ENCODE measurements at regions not wholly inside any gene's neighbourhood (a gene's known extent, or its start where the extent isn't known, plus 50 kb on each side); places are given as distances from the start of the nearest gene placed in this dataset.
A peak's percentile ranks its signal among the peaks of the same experiment; 100 is the strongest.

GRCh38 chr13:89287381-89287780 is 1616.2 kb downstream of the SLITRK5 start:
- Mint-ChIP-seq H3K9me3 (peaks cover 5 to 12% (median 10%) of the 10 kb centered on the region in 3 donors), H3K27me3 (no peaks in the 10 kb centered on the region), H3K36me3 (peaks cover 2% of the 10 kb centered on the region), H3K4me3 (no peak overlapping the region), H3K27ac (no peak overlapping the region), H3K4me1 (peaks cover 0 to 2% (median 0%) of the 10 kb centered on the region in 3 donors)

GRCh38 chr13:89294115-89294867 is 1623.1 kb downstream of the SLITRK5 start:
- H3K27ac Mint-ChIP-seq, result no peak overlapping the region
- H3K36me3 Mint-ChIP-seq, result peaks cover 1% of the 10 kb centered on the region
- H3K9me3 Mint-ChIP-seq, result peaks cover 3 to 5% (median 4%) of the 10 kb centered on the region in 3 donors
- H3K4me3 Mint-ChIP-seq, result no peak overlapping the region
- H3K4me1 Mint-ChIP-seq, result peaks cover 0 to 2% (median 0%) of the 10 kb centered on the region in 3 donors
- H3K27me3 Mint-ChIP-seq, result no peaks in the 10 kb centered on the region

GRCh38 chr13:89307278-89307677 is 1636.1 kb downstream of the SLITRK5 start:
- no peaks in the 10 kb centered on the region for H3K27me3 Mint-ChIP-seq
- H3K9me3 Mint-ChIP-seq, result peaks cover 0 to 8% (median 6%) of the 10 kb centered on the region in 3 donors
- no peak overlapping the region for H3K4me3 Mint-ChIP-seq
- H3K27ac Mint-ChIP-seq, result no peak overlapping the region
- no peaks in the 10 kb centered on the region for H3K4me1 Mint-ChIP-seq
- H3K36me3 Mint-ChIP-seq, result no peaks in the 10 kb centered on the region

GRCh38 chr13:89310943-89311672 is 1639.9 kb downstream of the SLITRK5 start:
- Mint-ChIP-seq H3K4me1 (no peaks in the 10 kb centered on the region), H3K4me3 (no peak overlapping the region), H3K27ac (no peak overlapping the region), H3K9me3 (peaks cover 0 to 3% (median 2%) of the 10 kb centered on the region in 3 donors), H3K36me3 (no peaks in the 10 kb centered on the region), H3K27me3 (no peaks in the 10 kb centered on the region)

- Mint-ChIP-seq H3K27ac (no peak overlapping the region), H3K36me3 (peaks cover 2% of the 10 kb centered on the region), H3K27me3 (no peaks in the 10 kb centered on the region), H3K4me1 (no peaks in the 10 kb centered on the region), H3K9me3 (peaks cover 0 to 2% (median 0%) of the 10 kb centered on the region in 3 donors), H3K4me3 (no peak overlapping the region)
These were observed 1644.1 kb downstream of the SLITRK5 start for GRCh38 chr13:89315287-89315686.

- H3K9me3 Mint-ChIP-seq, result peaks cover 1 to 9% (median 5%) of the 10 kb centered on the region in 3 donors
- H3K27ac Mint-ChIP-seq, result no peak overlapping the region
These were observed 1651.3 kb downstream of the SLITRK5 start for GRCh38 chr13:89322466-89322865.

GRCh38 chr13:89324582-89324981 is 1653.4 kb downstream of the SLITRK5 start:
- peaks cover 1 to 13% (median 5%) of the 10 kb centered on the region in 3 donors for H3K9me3 Mint-ChIP-seq
- no peak overlapping the region for H3K27ac Mint-ChIP-seq
- H3K4me1 Mint-ChIP-seq, result peaks cover 0 to 3% (median 0%) of the 10 kb centered on the region in 3 donors
- H3K4me3 Mint-ChIP-seq, result no peak overlapping the region
- peaks cover 2% of the 10 kb centered on the region for H3K36me3 Mint-ChIP-seq
- H3K27me3 Mint-ChIP-seq, result no peaks in the 10 kb centered on the region

More at GRCh38 chr13:89322466-89322865, 1651.3 kb downstream of the SLITRK5 start:
- H3K36me3 Mint-ChIP-seq, result peaks cover 2% of the 10 kb centered on the region
- no peak overlapping the region for H3K4me3 Mint-ChIP-seq
- no peaks in the 10 kb centered on the region for H3K27me3 Mint-ChIP-seq
- peaks cover 0 to 3% (median 0%) of the 10 kb centered on the region in 3 donors for H3K4me1 Mint-ChIP-seq

GRCh38 chr13:89343165-89343564 is 1672.0 kb downstream of the SLITRK5 start:
- Mint-ChIP-seq H3K9me3 (peaks cover 0 to 3% (median 0%) of the 10 kb centered on the region in 3 donors), H3K4me3 (no peak overlapping the region), H3K27ac (no peak overlapping the region), H3K36me3 (no peaks in the 10 kb centered on the region), H3K27me3 (no peaks in the 10 kb centered on the region), H3K4me1 (no peaks in the 10 kb centered on the region)

- Mint-ChIP-seq H3K27me3 (no peaks in the 10 kb centered on the region), H3K36me3 (no peaks in the 10 kb centered on the region), H3K4me3 (no peak overlapping the region), H3K9me3 (peaks cover 0 to 12% (median 0%) of the 10 kb centered on the region in 3 donors), H3K4me1 (no peaks in the 10 kb centered on the region), H3K27ac (no peak overlapping the region)
These were observed 1681.2 kb downstream of the SLITRK5 start for GRCh38 chr13:89352384-89352783.

GRCh38 chr13:89361909-89362308 is 1690.7 kb downstream of the SLITRK5 start:
- Mint-ChIP-seq H3K4me3 (peak overlapping the region in 1 of 4 donors; percentile 52), H3K9me3 (peaks cover 0 to 11% (median 0%) of the 10 kb centered on the region in 3 donors), H3K27me3 (no peaks in the 10 kb centered on the region), H3K4me1 (no peaks in the 10 kb centered on the region), H3K27ac (no peak overlapping the region), H3K36me3 (no peaks in the 10 kb centered on the region)

GRCh38 chr13:89363144-89363543 is 1692.0 kb downstream of the SLITRK5 start:
- H3K36me3 Mint-ChIP-seq, result no peaks in the 10 kb centered on the region
- H3K27ac Mint-ChIP-seq, result no peak overlapping the region
- H3K9me3 Mint-ChIP-seq, result peaks cover 2 to 6% (median 3%) of the 10 kb centered on the region in 3 donors
- no peak overlapping the region for H3K4me3 Mint-ChIP-seq
- no peaks in the 10 kb centered on the region for H3K27me3 Mint-ChIP-seq
- no peaks in the 10 kb centered on the region for H3K4me1 Mint-ChIP-seq

- Mint-ChIP-seq H3K4me3 (no peak overlapping the region), H3K27me3 (no peaks in the 10 kb centered on the region)
These were observed 1701.0 kb downstream of the SLITRK5 start for GRCh38 chr13:89372193-89372592.

GRCh38 chr13:89375839-89376238 is 1704.7 kb downstream of the SLITRK5 start:
- H3K4me3 Mint-ChIP-seq, result no peak overlapping the region
- H3K27me3 Mint-ChIP-seq, result no peaks in the 10 kb centered on the region
- H3K9me3 Mint-ChIP-seq, result peaks cover 5 to 25% (median 9%) of the 10 kb centered on the region in 3 donors
- H3K27ac Mint-ChIP-seq, result no peak overlapping the region
- H3K36me3 Mint-ChIP-seq, result no peaks in the 10 kb centered on the region
- peaks cover 0 to 1% (median 0%) of the 10 kb centered on the region in 3 donors for H3K4me1 Mint-ChIP-seq

More at GRCh38 chr13:89372193-89372592, 1701.0 kb downstream of the SLITRK5 start:
- no peak overlapping the region for H3K27ac Mint-ChIP-seq
- no peaks in the 10 kb centered on the region for H3K36me3 Mint-ChIP-seq
- peaks cover 0 to 1% (median 0%) of the 10 kb centered on the region in 3 donors for H3K4me1 Mint-ChIP-seq
- H3K9me3 Mint-ChIP-seq, result peaks cover 2 to 8% (median 3%) of the 10 kb centered on the region in 3 donors

- Mint-ChIP-seq H3K27ac (no peak overlapping the region), H3K27me3 (no peaks in the 10 kb centered on the region), H3K4me3 (no peak overlapping the region), H3K4me1 (peaks cover 0 to 1% (median 0%) of the 10 kb centered on the region in 3 donors), H3K9me3 (peaks cover 6 to 17% (median 11%) of the 10 kb centered on the region in 3 donors), H3K36me3 (no peaks in the 10 kb centered on the region)
These were observed 1708.9 kb downstream of the SLITRK5 start for GRCh38 chr13:89380101-89380500.

GRCh38 chr13:89382981-89383380 is 1711.8 kb downstream of the SLITRK5 start:
- Mint-ChIP-seq H3K9me3 (peaks cover 14 to 26% (median 15%) of the 10 kb centered on the region in 3 donors), H3K4me3 (no peak overlapping the region), H3K27me3 (no peaks in the 10 kb centered on the region), H3K4me1 (no peaks in the 10 kb centered on the region), H3K36me3 (no peaks in the 10 kb centered on the region), H3K27ac (no peak overlapping the region)
